AG04449 (cell line): ENCODE measurements at regions not wholly inside any gene's neighbourhood (a gene's known extent, or its start where the extent isn't known, plus 50 kb on each side); places are given as distances from the start of the nearest gene placed in this dataset.

Source experiments
- CTCF ChIA-PET: fragments of 350-600 bp; formaldehyde crosslinking; extraction: SDS; loops from one replicate; lab custom pipeline; 2021; ENCODE audit warnings: antibody characterized with exemption; lab: Yijun Ruan, JAX
- POLR2A ChIA-PET: fragments of 400-600, 350-600 bp; formaldehyde crosslinking; extraction: SDS; loops from one replicate; lab custom pipeline; 2020; ENCODE audit warnings: antibody characterized with exemption, inconsistent platforms; lab: Yijun Ruan, JAX
- DNase-seq: peaks from one replicate; pipeline ENCODE4 v3.0.0-alpha.2; 2010; ENCODE audit warnings: low read depth, low spot score
- H3K4me3 ChIP-seq: 2 replicates; pipeline ENCODE4 v1.5.1; 2011; ENCODE audit warnings: low read depth, mild to moderate bottlenecking, control low read depth, low read length
- CTCF ChIP-seq: IDR thresholded peaks from one replicate; pipeline ENCODE4 v1.5.1; 2011; ENCODE audit warnings: mild to moderate bottlenecking, moderate library complexity, low read length, control low read depth, inconsistent platforms; ENCODE audit not compliant: insufficient read depth; ENCODE audit errors: missing control alignments

- ChIA-PET CTCF (no interaction called here), POLR2A (no interaction called here)
- DNase-seq, result no peak
- TF ChIP-seq CTCF, result peak; percentile 6
- H3K4me3 ChIP-seq, result no peak overlapping the region
Measured at GRCh38 chr10:90579602-90580242, 278.1 kb downstream of the HTR7 start.

- TF ChIP-seq CTCF, result no peak
- no peak overlapping the region for H3K4me3 ChIP-seq
- ChIA-PET CTCF (interaction anchor here (1.6 kb wide), 1 partner anchor 11 kb away, joined by 4 read pairs; no protein-coding TSS in a partner anchor), POLR2A (no interaction called here)
- no peak for DNase-seq
Measured at GRCh38 chr10:90583416-90583815, 274.4 kb downstream of the HTR7 start.

- ChIA-PET POLR2A (no interaction called here), CTCF (no interaction called here)
- no peak for DNase-seq
- no peak overlapping the region for H3K4me3 ChIP-seq
- TF ChIP-seq CTCF, result no peak
Measured at GRCh38 chr10:90587081-90587491, 270.8 kb downstream of the HTR7 start.

- DNase-seq, result no peak
- TF ChIP-seq CTCF, result no peak
- ChIA-PET POLR2A (no interaction called here), CTCF (no interaction called here)
- H3K4me3 ChIP-seq, result no peak overlapping the region
Measured at GRCh38 chr10:90587561-90587960, 270.3 kb downstream of the HTR7 start.

- no peak for TF ChIP-seq CTCF
- H3K4me3 ChIP-seq, result no peak overlapping the region
- DNase-seq, result no peak
- POLR2A ChIA-PET, result no interaction called here
- CTCF ChIA-PET, result no interaction called here
Measured at GRCh38 chr10:90588222-90588621, 269.6 kb downstream of the HTR7 start.

GRCh38 chr10:90589825-90590224 lies 268.0 kb downstream of the HTR7 start:
- H3K4me3 ChIP-seq, result no peak overlapping the region
- ChIA-PET CTCF (interaction anchor here (1.3 kb wide), 1 partner anchor 443 kb away, joined by 4 read pairs; no protein-coding TSS in a partner anchor), POLR2A (no interaction called here)
- no peak for DNase-seq
- TF ChIP-seq CTCF, result no peak
